IMR-90 (cell line): ENCODE measurements at regions not wholly inside any gene's neighbourhood (a gene's known extent, or its start where the extent isn't known, plus 50 kb on each side); places are given as distances from the start of the nearest gene placed in this dataset.

Experiments used
- ATAC-seq: fragments of 200-7000 bp; cut with Tn5 transposase; 2 replicates; pipeline ENCODE4 v1.9.1; 2020; ENCODE audit warnings: low read depth, mild to moderate bottlenecking, moderate library complexity
- BruUV-seq: library from RNA; stranded (reverse); fragments of 400-500 nt; replicated peaks from 2 replicates; lab custom pipeline; 2021; lab: Mats Ljungman, UMichigan
- CTCF ChIA-PET: fragments of 300-600 bp; formaldehyde crosslinking; extraction: SDS; loops from one replicate; lab custom pipeline; 2021; ENCODE audit warnings: antibody characterized with exemption; lab: Yijun Ruan, JAX
- POLR2A ChIA-PET: fragments of 300-600 bp; sonication (Branson Sonifier 250); formaldehyde crosslinking; loops from one replicate; lab custom pipeline; 2022; ENCODE audit warnings: antibody characterized with exemption; ENCODE audit not compliant: unreplicated experiment; lab: Charles Lee
- DNase-seq: peaks from one replicate; pipeline ENCODE4 v3.0.0; 2013
- H2AFZ ChIP-seq: replicated peaks from 2 replicates; pipeline ENCODE3; 2013; ENCODE audit warnings: low read length, mild to moderate bottlenecking; ENCODE audit not compliant: poor library complexity
- H2AK5ac ChIP-seq: 2 replicates; pipeline ENCODE4 v1.6.1; 2013; ENCODE audit warnings: low read depth, low read length, inconsistent platforms
- H2AK9ac ChIP-seq: replicated peaks from 2 replicates; pipeline ENCODE3; 2013; ENCODE audit warnings: mild to moderate bottlenecking, low read depth, low read length, moderate library complexity; ENCODE audit not compliant: poor library complexity
- H2BK120ac ChIP-seq: 2 replicates; pipeline ENCODE4 v1.6.1; 2013; ENCODE audit warnings: low read depth, low read length, inconsistent platforms
- H2BK15ac ChIP-seq: 3 replicates; pipeline ENCODE4 v1.6.1; 2013; ENCODE audit warnings: low read depth, low read length, inconsistent platforms
- H2BK20ac ChIP-seq: 2 replicates; pipeline ENCODE4 v1.6.1; 2013; ENCODE audit warnings: low read depth, mild to moderate bottlenecking, inconsistent platforms, low read length, moderate library complexity
- H2BK5ac ChIP-seq: 2 replicates; pipeline ENCODE4 v1.6.1; 2013; ENCODE audit warnings: mild to moderate bottlenecking, low read depth, low read length, inconsistent platforms; ENCODE audit not compliant: poor library complexity, severe bottlenecking
- H3K14ac ChIP-seq: replicated peaks from 2 replicates; pipeline ENCODE4 v1.6.1; 2013; ENCODE audit warnings: low read depth, low read length, inconsistent platforms
- H3K18ac ChIP-seq: 2 replicates; pipeline ENCODE4 v1.6.1; 2013; ENCODE audit warnings: low read depth, low read length, control low read depth
- H3K23ac ChIP-seq: 2 replicates; pipeline ENCODE4 v1.6.1; 2013; ENCODE audit warnings: low read depth, low read length, inconsistent platforms
- H3K27ac ChIP-seq: 2 replicates; pipeline ENCODE4 v1.5.1; 2013; ENCODE audit warnings: mild to moderate bottlenecking, control low read depth, low read length; ENCODE audit not compliant: insufficient read depth
- H3K27me3 ChIP-seq: 2 replicates; pipeline ENCODE4 v1.6.1; 2013; ENCODE audit warnings: low read length; ENCODE audit not compliant: control insufficient read depth, insufficient read depth
- H3K36me3 ChIP-seq: 2 replicates; pipeline ENCODE4 v1.6.1; 2013; ENCODE audit warnings: low read length, mixed read lengths; ENCODE audit not compliant: control insufficient read depth, insufficient read depth
- H3K4ac ChIP-seq: 2 replicates; pipeline ENCODE4 v1.6.1; 2013; ENCODE audit warnings: low read depth, low read length, inconsistent platforms
- H3K4me1 ChIP-seq: 2 replicates; pipeline ENCODE4 v1.6.1; 2013; ENCODE audit warnings: low read length, mixed read lengths; ENCODE audit not compliant: control insufficient read depth, insufficient read depth
- H3K4me2 ChIP-seq: 2 replicates; pipeline ENCODE4 v1.6.1; 2013; ENCODE audit warnings: low read depth, mild to moderate bottlenecking, control low read depth, low read length, moderate library complexity
- H3K4me3 ChIP-seq: 2 replicates; pipeline ENCODE4 v1.5.1; 2013; ENCODE audit warnings: low read depth, mild to moderate bottlenecking, control low read depth, low read length, moderate library complexity; ENCODE audit not compliant: insufficient read depth
- H3K56ac ChIP-seq: 2 replicates; pipeline ENCODE4 v1.6.1; 2013; ENCODE audit warnings: low read length, inconsistent platforms; ENCODE audit not compliant: insufficient read depth; ENCODE audit errors: extremely low read depth
- H3K79me1 ChIP-seq, 2 experiments: 2 replicates each; pipeline ENCODE4 v1.6.1; 2013; ENCODE audit warnings: low read length in 2 of 2, inconsistent platforms in 1 of 2, low read depth in 1 of 2
- H3K9ac ChIP-seq: 2 replicates; pipeline ENCODE4 v1.6.1; 2013; ENCODE audit warnings: low read depth, low read length, control low read depth
- H3K9me1 ChIP-seq: 2 replicates; pipeline ENCODE4 v1.6.1; 2013; ENCODE audit warnings: low read length, inconsistent platforms; ENCODE audit not compliant: insufficient read depth
- H3K9me3 ChIP-seq: 2 replicates; pipeline ENCODE4 v1.6.1; 2013; ENCODE audit warnings: low read length; ENCODE audit not compliant: control insufficient read depth, insufficient read depth
- H4K20me1 ChIP-seq: 2 replicates; pipeline ENCODE4 v1.6.1; 2013; ENCODE audit warnings: low read length, inconsistent platforms; ENCODE audit not compliant: insufficient read depth
- H4K5ac ChIP-seq: 2 replicates; pipeline ENCODE4 v1.6.1; 2013; ENCODE audit warnings: mild to moderate bottlenecking, low read depth, low read length, control low read depth
- H4K8ac ChIP-seq, 2 experiments: 2 replicates each; pipeline ENCODE4 v1.6.1; 2013; ENCODE audit warnings: low read depth in 2 of 2, low read length in 2 of 2, control low read depth in 1 of 2, inconsistent platforms in 1 of 2
- H4K91ac ChIP-seq: 2 replicates; pipeline ENCODE4 v1.6.1; 2013; ENCODE audit warnings: low read depth, low read length, inconsistent platforms; ENCODE audit not compliant: insufficient read depth
- BHLHE40 ChIP-seq: fragments of 150-350 bp; IDR thresholded peaks from 2 replicates; pipeline ENCODE4 v1.6.1; 2016; ENCODE audit warnings: mild to moderate bottlenecking, low read depth, low read length
- MXI1 ChIP-seq: IDR thresholded peaks from 2 replicates; pipeline ENCODE4 v1.6.1; 2012; ENCODE audit warnings: low read depth, mild to moderate bottlenecking, low read length, moderate library complexity, borderline replicate concordance
- WGBS, 2 experiments: methylation state at CpG; one replicate each; pipeline versions ENCODE4 v1.1.5 to v1.1.7; 2013; ENCODE audit warnings: missing lambda C conversion rate in 2 of 2; ENCODE audit not compliant: insufficient read length in 1 of 2; ENCODE audit errors: extremely low coverage in 2 of 2; 5-methylcytosine and 5-hydroxymethylcytosine counted together
- dilution Hi-C: fragments of 300-500 bp; cut with HindIII; formaldehyde crosslinking; loops from one replicate; pipeline ENCODE4 v1.14.3; 2018; ENCODE audit warnings: low sequenced_read_pairs; ENCODE audit not compliant: unreplicated experiment
- in situ Hi-C: fragments of 300-500 bp; cut with MboI; formaldehyde crosslinking; loops from 3 replicates; pipeline ENCODE4 v1.14.3; 2019; ENCODE audit warnings: low sequenced_read_pairs, inconsistent platforms, mixed read lengths
- intact Hi-C: fragments of 100-400 bp; cut with micrococcal nuclease; formaldehyde crosslinking; loops from 2 replicates; pipeline ENCODE4 v1.10.0; 2022
- TF ChIP-seq, protein P1 (sequence below): fragments of 150-350 bp; IDR thresholded peaks from 2 replicates; pipeline ENCODE4 v1.6.1; 2016; ENCODE audit warnings: low read depth, mild to moderate bottlenecking, low read length, moderate library complexity, borderline replicate concordance

DNA sequence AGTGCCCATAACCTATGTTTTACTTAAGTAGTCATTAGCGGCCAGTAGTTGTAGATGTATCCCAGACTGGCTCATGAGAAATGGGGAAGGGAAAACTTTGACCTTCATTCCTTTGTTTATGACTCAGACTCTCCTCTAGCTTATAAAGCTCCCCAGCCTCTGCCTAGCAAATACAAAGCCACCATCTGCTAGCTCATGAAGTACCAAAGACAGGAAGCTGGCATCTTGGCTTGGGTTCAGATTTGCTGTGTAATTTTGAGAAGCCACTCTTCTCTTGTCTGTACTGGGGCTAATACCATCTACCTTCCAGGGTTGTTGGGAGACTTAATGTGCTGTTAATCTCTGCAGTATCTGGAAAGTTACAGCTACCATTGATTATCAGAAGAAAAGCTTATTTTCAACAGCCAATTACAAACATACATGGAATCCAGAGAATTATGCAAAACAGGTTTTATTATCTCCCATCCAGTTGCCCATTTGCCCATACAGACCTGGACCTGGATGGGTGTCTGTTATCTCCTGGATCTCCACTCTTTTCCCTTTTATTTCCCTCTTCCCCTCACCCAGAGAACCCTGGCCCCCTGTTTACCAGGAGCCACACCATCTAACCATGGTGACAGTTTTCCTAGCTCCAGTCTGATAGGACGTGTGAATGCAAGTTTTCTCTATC, 153.8 kb downstream of the SEMA6D start:
- BruUV-seq: no TSS peak
- Histone ChIP-seq H3K4ac (no peak overlapping the region), H2AK5ac (no peak overlapping the region), H3K56ac (no peak overlapping the region), H2BK120ac (no peak overlapping the region), H3K9me1 (no peaks in the 10 kb centered on the region), H3K4me2 (no peak overlapping the region), H3K36me3 (no peaks in the 10 kb centered on the region), H4K20me1 (no peaks in the 10 kb centered on the region), H3K79me1 (no peaks in the 10 kb centered on the region), H3K4me1 (no peaks in the 10 kb centered on the region), H2AFZ (no peak overlapping the region), H3K9ac (no peak overlapping the region), H4K8ac (no peak overlapping the region), H3K9me3 (no peaks in the 10 kb centered on the region), H3K27ac (no peak overlapping the region), H2BK20ac (no peak overlapping the region), H4K91ac (no peak overlapping the region), H2BK5ac (no peak overlapping the region), H3K23ac (no peak overlapping the region), H3K18ac (no peak overlapping the region), H2BK15ac (no peak overlapping the region), H4K5ac (no peak overlapping the region), H2AK9ac (no peak overlapping the region), H3K4me3 (no peak overlapping the region), H3K27me3 (no peaks in the 10 kb centered on the region), H3K14ac (no peak overlapping the region)
- intact Hi-C loops (no loop called here), in situ Hi-C loops (no loop called here), dilution Hi-C loops (no loop called here)
- POLR2A ChIA-PET: no interaction called here
- DNase-seq (peak; percentile 38), ATAC-seq (peak; percentile 49; the same call in 1 of the 2 replicates)
- CTCF ChIA-PET: no interaction called here
- TF ChIP-seq, protein P1, sequence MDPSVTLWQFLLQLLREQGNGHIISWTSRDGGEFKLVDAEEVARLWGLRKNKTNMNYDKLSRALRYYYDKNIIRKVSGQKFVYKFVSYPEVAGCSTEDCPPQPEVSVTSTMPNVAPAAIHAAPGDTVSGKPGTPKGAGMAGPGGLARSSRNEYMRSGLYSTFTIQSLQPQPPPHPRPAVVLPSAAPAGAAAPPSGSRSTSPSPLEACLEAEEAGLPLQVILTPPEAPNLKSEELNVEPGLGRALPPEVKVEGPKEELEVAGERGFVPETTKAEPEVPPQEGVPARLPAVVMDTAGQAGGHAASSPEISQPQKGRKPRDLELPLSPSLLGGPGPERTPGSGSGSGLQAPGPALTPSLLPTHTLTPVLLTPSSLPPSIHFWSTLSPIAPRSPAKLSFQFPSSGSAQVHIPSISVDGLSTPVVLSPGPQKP: no peak
- no peak for TF ChIP-seq MXI1
- TF ChIP-seq BHLHE40: no peak
- 71% methylated on average over 1 of the region's 2 CpGs; no CpG with 5 or more reads in 1 of the 2 experiments for WGBS, 2 experiments
